ENCODE measurements at regions not wholly inside any gene's neighbourhood (a gene's known extent, or its start where the extent isn't known, plus 50 kb on each side); places are given as distances from the start of the nearest gene placed in this dataset.
"Not testable (repeated sequence)": the region's sequence is repeated elsewhere in the genome, so short reads cannot be mapped to it uniquely, and the experiment has no call there.

DNA sequence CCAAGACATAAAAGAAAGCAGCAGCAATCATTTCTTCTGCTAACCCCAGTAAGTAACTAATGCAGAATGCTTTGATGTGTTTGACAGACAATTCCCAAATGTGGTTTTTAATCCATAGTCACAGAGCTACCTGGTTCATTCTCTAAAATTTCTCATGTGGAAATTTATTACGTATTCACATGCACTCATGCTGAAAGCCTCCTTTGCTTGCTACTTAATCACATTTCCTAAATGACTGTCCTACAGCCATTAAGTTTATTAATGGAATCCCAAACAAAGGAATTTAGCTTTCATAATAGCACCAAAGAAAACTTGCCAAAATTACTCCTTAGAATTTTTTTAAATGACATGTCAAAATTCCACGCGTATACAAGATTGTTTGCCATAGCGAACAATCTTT, 68.6 kb upstream of the MCHR2 start:
- Mint-ChIP-seq H3K36me3 (ENCODE audit: low read depth) (no peaks in the 10 kb centered on the region), H3K27ac (no peak overlapping the region), H3K9me3 (peaks cover 9% of the 10 kb centered on the region), H3K4me3 (no peak overlapping the region), H3K4me1 (no peaks in the 10 kb centered on the region), H3K27me3 (ENCODE audit: low read depth) (no peaks in the 10 kb centered on the region)
- TF ChIP-seq, protein P1, sequence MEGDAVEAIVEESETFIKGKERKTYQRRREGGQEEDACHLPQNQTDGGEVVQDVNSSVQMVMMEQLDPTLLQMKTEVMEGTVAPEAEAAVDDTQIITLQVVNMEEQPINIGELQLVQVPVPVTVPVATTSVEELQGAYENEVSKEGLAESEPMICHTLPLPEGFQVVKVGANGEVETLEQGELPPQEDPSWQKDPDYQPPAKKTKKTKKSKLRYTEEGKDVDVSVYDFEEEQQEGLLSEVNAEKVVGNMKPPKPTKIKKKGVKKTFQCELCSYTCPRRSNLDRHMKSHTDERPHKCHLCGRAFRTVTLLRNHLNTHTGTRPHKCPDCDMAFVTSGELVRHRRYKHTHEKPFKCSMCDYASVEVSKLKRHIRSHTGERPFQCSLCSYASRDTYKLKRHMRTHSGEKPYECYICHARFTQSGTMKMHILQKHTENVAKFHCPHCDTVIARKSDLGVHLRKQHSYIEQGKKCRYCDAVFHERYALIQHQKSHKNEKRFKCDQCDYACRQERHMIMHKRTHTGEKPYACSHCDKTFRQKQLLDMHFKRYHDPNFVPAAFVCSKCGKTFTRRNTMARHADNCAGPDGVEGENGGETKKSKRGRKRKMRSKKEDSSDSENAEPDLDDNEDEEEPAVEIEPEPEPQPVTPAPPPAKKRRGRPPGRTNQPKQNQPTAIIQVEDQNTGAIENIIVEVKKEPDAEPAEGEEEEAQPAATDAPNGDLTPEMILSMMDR (IDR thresholded peaks at IDR 0.05; ENCODE audit: unreplicated experiment in 3 of 3): no peak

DNA sequence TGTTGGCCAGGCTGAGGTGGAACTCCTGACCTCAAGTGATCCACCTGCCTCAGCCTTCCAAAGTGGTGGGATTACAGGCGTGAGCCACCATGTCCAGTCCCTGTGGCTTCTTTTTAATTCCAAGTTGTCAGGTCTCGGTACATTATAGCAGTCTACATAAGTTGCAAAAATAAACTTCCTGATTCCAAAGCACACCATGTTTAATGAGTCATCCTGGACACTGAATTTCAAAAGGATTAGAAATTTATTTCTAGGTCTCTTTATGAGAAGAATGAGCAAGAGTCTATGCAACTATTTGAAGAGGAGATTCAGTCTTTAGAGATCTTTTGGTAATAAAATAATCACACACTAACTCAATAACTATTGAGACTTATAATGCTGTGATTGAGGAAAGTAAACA, 63.9 kb upstream of the MCHR2 start:
- H3K9me3 Mint-ChIP-seq: peaks cover 9% of the 10 kb centered on the region
- no peaks in the 10 kb centered on the region for H3K36me3 Mint-ChIP-seq (ENCODE audit: low read depth)
- no peak overlapping the region for H3K27ac Mint-ChIP-seq
- no peaks in the 10 kb centered on the region for H3K27me3 Mint-ChIP-seq (ENCODE audit: low read depth)
- no peak overlapping the region for H3K4me3 Mint-ChIP-seq
- H3K4me1 Mint-ChIP-seq: no peaks in the 10 kb centered on the region
- TF ChIP-seq, protein P1 (IDR thresholded peaks at IDR 0.05; ENCODE audit: unreplicated experiment in 3 of 3): no peak

DNA sequence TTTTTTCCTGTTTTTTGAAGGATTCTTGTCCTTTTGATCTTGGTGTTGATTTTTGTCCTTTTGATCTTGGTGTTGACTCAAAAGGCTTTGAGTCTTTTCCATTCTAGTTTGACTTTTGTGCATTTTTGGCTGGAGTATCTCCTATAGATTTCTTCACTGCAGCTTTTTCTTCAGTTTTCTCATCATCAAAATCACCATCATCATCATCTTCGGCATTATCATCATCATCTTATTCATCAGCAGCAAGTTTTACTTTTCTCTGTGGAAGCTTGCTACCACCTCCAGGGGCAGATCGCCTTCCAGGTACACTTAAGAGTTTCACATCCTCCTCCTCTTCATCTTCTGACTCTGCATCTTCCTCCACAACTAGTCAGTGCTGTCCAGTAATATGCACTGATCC, 56.5 kb upstream of the MCHR2 start:
- Mint-ChIP-seq H3K9me3 (peaks cover 5% of the 10 kb centered on the region), H3K4me1 (no peaks in the 10 kb centered on the region), H3K4me3 (no peak overlapping the region), H3K27me3 (ENCODE audit: low read depth) (no peaks in the 10 kb centered on the region), H3K27ac (no peak overlapping the region), H3K36me3 (ENCODE audit: low read depth) (no peaks in the 10 kb centered on the region)
- TF ChIP-seq, protein P1 (IDR thresholded peaks at IDR 0.05; ENCODE audit: unreplicated experiment in 3 of 3): no peak

DNA sequence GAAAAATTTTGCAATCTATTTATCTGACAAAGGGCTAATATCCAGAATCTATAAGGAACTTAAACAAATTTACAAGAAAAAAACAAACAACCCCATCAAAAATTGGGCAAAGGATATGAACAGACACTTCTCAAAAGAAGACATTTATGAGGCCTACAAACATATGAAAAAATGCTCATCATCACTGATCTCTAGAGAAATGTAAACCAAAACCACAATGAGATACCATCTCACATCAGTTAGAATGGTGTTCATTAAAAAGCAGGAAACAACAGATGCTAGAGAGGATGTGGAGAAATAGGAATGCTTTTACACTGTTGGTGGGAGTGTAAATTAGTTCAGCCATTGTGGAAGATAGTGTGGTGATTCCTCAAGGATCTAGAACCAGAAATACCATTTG, 49.9 kb upstream of the MCHR2 start:
- not testable (repeated sequence) for H3K4me3 Mint-ChIP-seq; H3K27me3 Mint-ChIP-seq (ENCODE audit: low read depth); H3K4me1 Mint-ChIP-seq; H3K27ac Mint-ChIP-seq; H3K36me3 Mint-ChIP-seq (ENCODE audit: low read depth)
- peaks cover 14% of the 10 kb centered on the region for H3K9me3 Mint-ChIP-seq
